HG03442 (cell line): ENCODE measurements at regions not wholly inside any gene's neighbourhood (a gene's known extent, or its start where the extent isn't known, plus 50 kb on each side); places are given as distances from the start of the nearest gene placed in this dataset.
"Not testable (repeated sequence)": the region's sequence is repeated elsewhere in the genome, so short reads cannot be mapped to it uniquely, and the experiment has no call there.

Source experiments
- ATAC-seq: cut with Tn5 transposase; IDR thresholded peaks from one replicate; pipeline ENCODE4 v1.9.1; 2021; ENCODE audit warnings: mild to moderate bottlenecking, moderate library complexity; ENCODE audit not compliant: unreplicated experiment

GRCh38 chr7:101679653-101680173 is 50.6 kb upstream of the MYL10 start:
- not testable (repeated sequence) for ATAC-seq

GRCh38 chr7:101680406-101681145 is 51.5 kb upstream of the MYL10 start:
- no peak for ATAC-seq

DNA sequence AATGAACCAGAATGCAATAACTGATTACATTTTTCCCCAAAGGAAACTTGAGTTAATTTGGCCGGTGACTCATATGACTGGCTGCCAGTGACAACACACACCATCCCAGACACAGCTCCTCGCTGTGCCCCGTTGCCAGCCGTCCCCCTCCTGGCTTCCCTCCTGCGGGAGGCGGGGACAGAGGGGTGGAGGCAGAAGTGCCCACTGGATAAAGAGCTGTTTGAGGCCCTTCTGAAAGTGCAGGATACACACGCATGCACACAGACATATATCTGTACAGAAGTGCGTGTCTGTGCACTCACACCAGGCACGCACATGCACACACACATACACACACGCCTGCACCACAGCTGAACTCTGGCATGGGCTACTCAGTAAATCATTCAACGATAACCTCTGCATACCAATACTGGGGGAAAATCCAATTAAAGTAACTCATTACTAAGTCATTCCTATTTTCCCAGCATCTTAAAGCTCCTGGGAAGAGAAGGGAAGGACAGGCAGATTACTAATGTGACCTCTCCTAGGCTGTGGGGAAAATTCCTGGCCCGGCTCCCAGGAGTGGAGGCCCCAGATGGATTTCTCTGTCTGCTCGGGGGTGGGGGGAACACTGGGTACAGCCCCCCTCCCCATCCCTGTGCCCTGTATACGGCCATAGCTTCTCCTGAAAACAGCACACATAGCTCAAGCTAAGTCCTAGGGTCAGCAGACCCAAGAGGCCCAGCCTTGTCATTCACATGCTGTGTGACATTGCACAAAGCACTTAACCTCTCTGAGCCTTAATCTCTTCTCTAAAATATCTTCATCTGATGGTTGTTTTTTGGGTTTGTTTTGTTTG is 52.3 kb upstream of the MYL10 start:
- no peak for ATAC-seq

DNA sequence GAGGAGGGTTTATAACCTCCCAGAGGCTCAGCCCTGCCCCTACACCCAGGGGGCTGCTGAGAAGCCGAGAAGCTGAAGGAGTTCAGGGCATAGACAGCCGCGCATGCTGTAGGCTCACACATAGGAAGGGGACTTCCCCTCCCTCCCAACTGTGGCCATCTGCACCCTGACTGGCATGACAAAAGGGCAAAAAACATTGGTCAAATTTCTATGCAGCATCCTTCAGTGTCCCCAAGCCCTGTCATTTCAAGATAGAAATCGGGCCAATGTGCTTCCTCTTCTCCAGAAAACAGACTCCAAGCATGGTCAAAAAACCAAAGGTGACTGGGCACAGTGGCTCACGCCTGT is 55.9 kb upstream of the MYL10 start:
- ATAC-seq = no peak

- no peak for ATAC-seq
These were observed 56.9 kb upstream of the MYL10 start for GRCh38 chr7:101686030-101686429.

- ATAC-seq = no peak
These were observed 58.0 kb upstream of the MYL10 start for GRCh38 chr7:101687081-101687480.

- ATAC-seq = no peak
These were observed 58.7 kb upstream of the MYL10 start for GRCh38 chr7:101687791-101688182.

DNA sequence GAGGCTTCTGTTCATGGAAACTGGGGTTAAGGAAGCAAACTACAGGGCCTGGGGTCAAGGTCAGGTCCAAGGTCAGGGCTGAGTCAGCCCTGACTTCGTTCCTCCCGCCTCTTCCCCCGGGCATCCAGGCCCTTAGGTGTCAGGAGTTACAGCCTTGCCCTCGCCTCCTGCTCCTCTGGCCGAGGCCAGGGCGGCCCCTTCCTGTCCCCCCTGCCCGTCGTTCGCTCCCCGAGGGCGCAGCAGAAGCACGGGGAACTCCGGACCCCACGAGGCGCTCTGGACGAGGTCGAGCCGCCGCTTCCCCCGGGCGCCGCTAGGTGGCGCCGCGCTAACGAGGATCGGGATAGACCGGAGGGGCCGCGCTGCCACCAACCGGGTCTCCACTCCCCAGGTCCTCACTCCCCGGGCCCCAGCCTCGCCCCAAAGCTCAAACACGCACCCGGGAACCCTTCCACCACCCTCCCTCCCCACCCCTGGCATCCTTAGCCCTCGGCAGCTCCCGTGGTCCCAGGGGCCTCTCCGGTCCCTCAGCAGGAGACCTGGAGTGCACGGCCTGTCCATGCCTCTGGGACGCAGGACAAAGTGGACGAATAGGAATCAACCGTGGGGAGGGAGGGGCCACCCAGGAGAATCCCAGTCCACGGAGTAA is 59.2 kb upstream of the MYL10 start:
- no peak for ATAC-seq

DNA sequence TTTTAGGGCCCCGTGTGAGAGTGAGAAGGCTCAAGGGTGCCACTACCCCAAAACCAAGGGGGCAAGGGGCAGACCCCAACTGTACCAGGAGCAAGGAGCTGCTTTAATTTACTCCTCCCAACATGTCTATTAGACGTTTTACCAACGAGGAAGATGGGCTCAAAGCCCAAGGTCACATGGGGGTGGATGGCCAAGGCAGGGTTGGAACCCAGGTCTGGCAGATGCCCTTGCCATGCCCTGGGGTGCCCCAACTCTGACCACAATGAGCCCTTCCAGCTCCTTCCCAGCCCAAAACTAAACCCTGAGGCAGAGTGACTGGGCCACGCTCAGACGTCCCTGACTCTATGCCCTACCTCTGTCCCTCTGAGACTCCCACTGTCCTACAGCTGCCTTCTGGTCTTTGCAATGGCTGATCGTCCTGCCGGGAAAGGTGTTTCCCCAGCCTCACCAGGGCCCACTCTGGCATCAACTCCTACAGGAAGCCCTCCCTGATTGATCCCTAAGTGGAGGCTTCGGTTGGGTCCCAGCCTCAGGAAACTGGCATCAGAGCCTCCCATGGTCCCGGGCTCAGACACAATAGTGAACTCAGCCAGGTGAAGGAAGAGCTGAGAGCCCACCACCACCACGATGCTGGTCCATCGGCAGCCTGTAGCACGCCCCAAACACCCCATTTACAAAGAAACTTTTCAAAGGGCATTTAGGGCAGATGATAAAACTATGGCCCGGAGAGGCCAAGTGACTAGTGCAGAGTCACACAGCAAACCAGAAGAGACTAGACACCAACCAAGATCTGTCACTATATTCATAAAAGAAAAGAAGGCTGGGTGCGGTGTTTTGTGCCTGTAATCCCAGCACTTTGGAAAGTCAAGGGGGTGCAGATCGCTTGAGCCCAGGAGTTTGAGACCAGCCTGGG is 60.2 kb upstream of the MYL10 start:
- ATAC-seq = no peak

- ATAC-seq = no peak
These were observed 61.0 kb upstream of the MYL10 start for GRCh38 chr7:101690061-101690460.

GRCh38 chr7:101691822-101692384 is 62.8 kb upstream of the MYL10 start:
- no peak for ATAC-seq

- no peak for ATAC-seq
These were observed 64.5 kb upstream of the MYL10 start for GRCh38 chr7:101693498-101694091.

DNA sequence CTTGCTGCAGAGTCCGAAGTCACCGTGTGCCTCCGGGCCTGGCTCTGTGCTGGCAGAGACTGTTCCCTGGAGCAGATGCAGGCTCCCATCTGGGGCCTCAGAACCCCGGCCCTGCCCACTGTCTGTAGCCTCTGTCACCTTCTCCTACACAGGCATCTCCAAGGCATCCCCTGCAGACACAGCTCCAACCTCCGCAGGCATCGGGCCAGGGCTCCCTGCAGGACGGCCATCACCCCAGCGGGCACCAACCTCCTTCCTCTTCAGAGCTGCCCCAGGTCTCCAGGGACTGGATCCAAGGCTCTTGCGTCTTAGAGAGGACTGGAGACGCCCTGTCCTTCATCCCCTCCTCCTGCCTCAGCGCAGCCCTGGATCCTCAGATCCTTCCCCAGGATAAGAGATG is 69.9 kb upstream of the MYL10 start:
- ATAC-seq = no peak

DNA sequence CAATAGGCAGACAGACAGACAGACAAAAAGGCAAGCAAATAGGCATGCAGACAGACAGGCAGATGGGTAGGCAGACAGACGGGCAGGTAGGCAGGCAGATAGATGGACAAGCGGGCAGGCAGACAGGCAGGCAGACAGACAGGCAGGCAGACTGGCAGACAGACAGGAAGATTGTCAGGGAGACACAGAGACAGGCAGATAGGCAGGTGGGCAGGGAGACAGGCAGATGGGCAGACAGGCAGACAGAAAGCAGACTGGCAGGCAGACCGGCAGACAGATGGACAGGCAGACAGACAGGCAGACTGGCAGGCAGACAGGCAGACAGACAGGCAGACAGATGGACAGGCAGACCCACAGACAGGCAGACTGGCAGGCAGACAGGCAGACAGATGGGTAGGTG is 70.3 kb upstream of the MYL10 start:
- no peak for ATAC-seq

DNA sequence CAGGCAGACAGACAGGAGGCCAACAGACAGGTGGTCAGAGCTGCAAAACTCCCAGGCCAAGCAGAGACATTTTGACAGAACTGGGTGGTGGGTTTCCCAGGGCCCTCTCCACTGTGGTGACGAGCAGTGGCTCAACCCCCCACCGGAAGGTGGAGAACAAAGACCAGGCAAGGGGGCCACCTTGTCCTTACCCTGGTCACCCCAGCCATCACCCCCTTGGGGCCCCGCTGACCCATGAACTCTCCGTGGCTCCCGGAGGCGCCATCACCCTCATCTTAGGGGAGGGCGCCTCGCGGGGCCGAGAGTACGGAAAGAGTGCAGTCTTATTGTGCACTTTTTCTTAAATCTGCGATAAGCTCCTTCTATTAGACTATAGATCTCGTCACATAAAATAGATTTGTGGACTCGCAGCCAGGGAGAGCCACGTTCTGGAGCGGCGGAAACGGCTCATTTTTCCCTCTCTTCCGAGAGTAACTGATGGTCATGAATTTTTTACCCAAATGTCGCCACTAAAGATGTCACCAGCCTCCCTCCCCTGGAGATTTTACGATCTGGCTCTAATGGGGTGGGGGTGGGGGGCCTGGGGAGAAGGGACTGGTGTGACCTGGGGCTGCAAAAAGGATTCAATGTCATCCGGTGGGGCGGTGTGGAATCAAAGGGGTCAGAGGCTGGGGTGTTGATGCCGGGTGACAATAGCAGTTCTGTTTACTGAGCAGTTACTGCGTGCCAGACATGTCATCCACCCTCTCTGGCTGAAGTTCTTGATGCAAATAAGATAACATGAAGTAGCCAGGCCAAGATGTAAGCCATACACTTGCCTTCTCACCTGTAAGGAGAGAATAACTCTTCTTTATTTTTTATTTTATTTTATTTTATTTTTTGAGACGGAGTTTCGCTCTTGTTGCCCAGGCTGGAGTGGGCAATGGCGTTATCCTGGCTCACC is 71.1 kb upstream of the MYL10 start:
- ATAC-seq = no peak

DNA sequence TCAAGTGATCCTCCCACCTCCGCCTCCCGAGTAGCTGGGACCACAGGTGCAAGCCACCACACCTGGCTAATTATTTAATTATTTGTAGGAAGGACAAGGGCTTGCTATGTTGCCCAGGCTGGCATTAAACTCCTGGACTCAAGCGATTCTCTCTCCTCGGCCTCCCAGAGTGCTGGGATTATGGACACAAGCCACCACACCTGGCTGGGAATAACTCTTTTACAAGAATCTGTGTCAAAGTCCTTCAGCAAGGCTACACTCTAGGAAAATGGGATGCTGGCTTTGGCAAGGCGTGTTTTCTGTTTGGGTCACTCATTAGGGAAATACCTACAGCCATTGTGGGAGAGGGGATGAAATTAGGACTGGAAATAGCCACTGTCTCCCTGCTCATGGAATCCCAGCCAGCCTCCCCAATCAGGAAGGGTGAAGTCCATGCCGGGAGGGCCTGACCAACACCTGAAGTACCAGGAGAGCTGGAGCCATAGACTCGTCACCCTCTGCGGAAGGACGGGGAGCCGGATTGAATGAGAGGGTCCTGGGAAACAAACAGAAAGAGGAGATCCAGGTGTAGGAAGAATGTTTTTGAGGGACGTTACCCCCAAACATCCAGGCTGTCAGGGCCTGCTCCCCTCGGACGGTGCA is 72.2 kb upstream of the MYL10 start:
- no peak for ATAC-seq

DNA sequence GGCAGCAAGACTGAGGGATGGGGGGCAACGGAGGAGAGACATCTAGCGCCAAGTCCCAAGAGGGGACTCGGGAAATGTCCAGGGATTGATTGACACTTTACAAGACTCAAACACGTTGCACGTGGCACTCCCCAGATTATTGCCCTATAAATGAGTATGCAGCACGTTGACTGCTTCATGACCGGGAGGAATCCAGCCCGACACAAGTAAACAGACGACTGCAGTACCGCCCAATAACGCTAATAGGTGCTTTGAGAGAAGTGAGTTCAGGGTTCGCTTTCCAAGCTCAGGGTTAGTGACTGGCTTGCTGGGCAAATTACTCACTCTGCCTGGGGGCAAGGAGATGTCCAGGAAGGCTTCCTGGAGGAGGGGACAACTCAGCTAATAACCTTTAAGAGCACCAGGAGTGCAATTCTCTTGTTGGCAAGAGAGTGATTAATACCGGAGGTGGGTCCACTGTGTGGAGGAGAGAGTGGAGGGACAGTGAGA is 73.3 kb upstream of the MYL10 start:
- no peak for ATAC-seq

GRCh38 chr7:101705331-101705730 is 76.2 kb upstream of the MYL10 start:
- ATAC-seq = no peak
